KMS-11 (cell line): ENCODE measurements at regions not wholly inside any gene's neighbourhood (a gene's known extent, or its start where the extent isn't known, plus 50 kb on each side); places are given as distances from the start of the nearest gene placed in this dataset.

Source experiments
- H2AFZ ChIP-seq: fragments of 200-600 bp; sonication (generic); 2 replicates; pipeline ENCODE4 v1.6.1; 2016; ENCODE audit warnings: antibody characterized with exemption, mixed run types, low read depth
- H3K27ac ChIP-seq: fragments of 200-600 bp; sonication (generic); 2 replicates; pipeline ENCODE4 v1.6.1; 2016; ENCODE audit warnings: mild to moderate bottlenecking, mixed run types
- H3K27me3 ChIP-seq: fragments of 200-600 bp; sonication (generic); 2 replicates; pipeline ENCODE4 v1.6.1; 2017; ENCODE audit warnings: mild to moderate bottlenecking, low read depth, mixed run types, moderate library complexity; ENCODE audit not compliant: insufficient read depth
- H3K36me3 ChIP-seq: fragments of 200-600 bp; sonication (generic); 2 replicates; pipeline ENCODE4 v1.6.1; 2017; ENCODE audit warnings: mild to moderate bottlenecking, mixed run types; ENCODE audit not compliant: insufficient read depth
- H3K4me1 ChIP-seq: fragments of 200-600 bp; sonication (generic); 2 replicates; pipeline ENCODE4 v1.6.1; 2016; ENCODE audit warnings: mild to moderate bottlenecking, low read depth, mixed run types; ENCODE audit not compliant: poor library complexity, severe bottlenecking
- H3K4me2 ChIP-seq: fragments of 200-600 bp; sonication (generic); 2 replicates; pipeline ENCODE4 v1.7.0; 2016; ENCODE audit warnings: mild to moderate bottlenecking, mixed run types
- H3K4me3 ChIP-seq: fragments of 200-600 bp; sonication (generic); IDR thresholded peaks from 2 replicates; pipeline ENCODE4 v1.6.1; 2017; ENCODE audit warnings: low read depth, low read length, mixed read lengths; ENCODE audit not compliant: insufficient read depth
- H3K79me2 ChIP-seq: fragments of 200-600 bp; sonication (generic); 2 replicates; pipeline ENCODE4 v1.6.1; 2016; ENCODE audit warnings: low read depth, mixed run types; ENCODE audit not compliant: insufficient read depth
- H3K9ac ChIP-seq: fragments of 200-600 bp; sonication (generic); 2 replicates; pipeline ENCODE4 v1.6.1; 2016; ENCODE audit warnings: mild to moderate bottlenecking, mixed run types
- H4K20me1 ChIP-seq: fragments of 200-600 bp; sonication (generic); 2 replicates; pipeline ENCODE4 v1.6.1; 2016; ENCODE audit warnings: mild to moderate bottlenecking, mixed run types; ENCODE audit not compliant: insufficient read depth
- CTCF ChIP-seq: fragments of 200-600 bp; sonication (generic); conservative IDR thresholded peaks from 2 replicates; pipeline ENCODE4 v1.6.1; 2017; ENCODE audit warnings: low read depth, mild to moderate bottlenecking, antibody characterized with exemption, low read length, moderate library complexity, mixed read lengths

- no peaks in the 10 kb centered on the region for H3K4me1 ChIP-seq
- H3K36me3 ChIP-seq = no peaks in the 10 kb centered on the region
- H2AFZ ChIP-seq = no peak overlapping the region
- H3K27me3 ChIP-seq = no peaks in the 10 kb centered on the region
- no peaks in the 10 kb centered on the region for H4K20me1 ChIP-seq
- TF ChIP-seq CTCF = no peak
- no peak overlapping the region for H3K4me2 ChIP-seq
- H3K27ac ChIP-seq = no peak overlapping the region
- H3K79me2 ChIP-seq = no peaks in the 10 kb centered on the region
- no peak overlapping the region for H3K9ac ChIP-seq
- no peak overlapping the region for H3K4me3 ChIP-seq
Measured at GRCh38 chr4:96012687-96013086, 172.8 kb downstream of the PDHA2 start.

GRCh38 chr4:96016634-96017299, 176.9 kb downstream of the PDHA2 start:
- no peak for TF ChIP-seq CTCF
- no peak overlapping the region for H3K9ac ChIP-seq
- H3K4me3 ChIP-seq = no peak overlapping the region
- H3K79me2 ChIP-seq = no peaks in the 10 kb centered on the region
- no peaks in the 10 kb centered on the region for H3K4me1 ChIP-seq
- no peak overlapping the region for H3K4me2 ChIP-seq
- no peaks in the 10 kb centered on the region for H3K27me3 ChIP-seq
- no peak overlapping the region for H3K27ac ChIP-seq
- H4K20me1 ChIP-seq = no peaks in the 10 kb centered on the region
- no peaks in the 10 kb centered on the region for H3K36me3 ChIP-seq
- no peak overlapping the region for H2AFZ ChIP-seq

GRCh38 chr4:96025011-96025410, 185.1 kb downstream of the PDHA2 start:
- H2AFZ ChIP-seq = no peak overlapping the region
- no peak for TF ChIP-seq CTCF
- H3K79me2 ChIP-seq = no peaks in the 10 kb centered on the region

GRCh38 chr4:96035727-96036126, 195.8 kb downstream of the PDHA2 start:
- no peaks in the 10 kb centered on the region for H3K79me2 ChIP-seq
- no peak overlapping the region for H3K27ac ChIP-seq
- no peaks in the 10 kb centered on the region for H3K27me3 ChIP-seq
- no peaks in the 10 kb centered on the region for H4K20me1 ChIP-seq
- no peak overlapping the region for H3K4me2 ChIP-seq
- H3K4me1 ChIP-seq = no peaks in the 10 kb centered on the region
- TF ChIP-seq CTCF = peak; percentile 41; the same call in 1 of the 2 replicates
- no peak overlapping the region for H3K4me3 ChIP-seq
- no peaks in the 10 kb centered on the region for H3K36me3 ChIP-seq
- H2AFZ ChIP-seq = no peak overlapping the region
- no peak overlapping the region for H3K9ac ChIP-seq

More at GRCh38 chr4:96025011-96025410, 185.1 kb downstream of the PDHA2 start:
- Histone ChIP-seq H3K9ac (no peak overlapping the region), H3K27me3 (no peaks in the 10 kb centered on the region), H3K36me3 (no peaks in the 10 kb centered on the region), H3K4me3 (no peak overlapping the region), H4K20me1 (no peaks in the 10 kb centered on the region), H3K27ac (no peak overlapping the region), H3K4me2 (no peak overlapping the region), H3K4me1 (no peaks in the 10 kb centered on the region)
